Activated CD8-positive, alpha-beta memory T cell treated with anti-CD3 and anti-CD28 coated beads, Interleukin-2, amount 10 ng/mL, durations not matched to agents 7 days and 5 days (primary cell): ENCODE measurements at regions not wholly inside any gene's neighbourhood (a gene's known extent, or its start where the extent isn't known, plus 50 kb on each side); places are given as distances from the start of the nearest gene placed in this dataset.

Source experiments
- ATAC-seq: fragments of 150-1000 bp; cut with Tn5 transposase; one replicate; pipeline ENCODE4 v1.10.0; 2021; ENCODE audit warnings: moderate library complexity
- CTCF ChIA-PET: fragments of 350-600 bp; sonication (Branson Sonifier 250); formaldehyde crosslinking; loops from one replicate; lab custom pipeline; 2021; ENCODE audit warnings: antibody characterized with exemption; lab: Charles Lee
- DNase-seq: peaks from one replicate; pipeline ENCODE4 v3.0.0-alpha.2; 2020
- H3K27ac Mint-ChIP-seq: one replicate; pipeline ENCODE4 v1.8.0; 2021; ENCODE audit warnings: mild to moderate bottlenecking, mixed read lengths
- H3K27me3 Mint-ChIP-seq: one replicate; pipeline ENCODE4 v1.8.0; 2021; ENCODE audit warnings: mixed read lengths
- H3K36me3 Mint-ChIP-seq: one replicate; pipeline ENCODE4 v1.8.0; 2021; ENCODE audit warnings: mild to moderate bottlenecking, mixed read lengths
- H3K4me1 Mint-ChIP-seq: one replicate; pipeline ENCODE4 v1.8.0; 2021; ENCODE audit warnings: mixed read lengths
- H3K4me3 Mint-ChIP-seq: one replicate; pipeline ENCODE4 v1.8.0; 2021; ENCODE audit warnings: mild to moderate bottlenecking, moderate library complexity, mixed read lengths
- H3K9me3 Mint-ChIP-seq: one replicate; pipeline ENCODE4 v1.8.0; 2022; ENCODE audit warnings: low read depth, mixed read lengths

- Mint-ChIP-seq H3K36me3 (no peaks in the 10 kb centered on the region), H3K4me3 (no peak overlapping the region), H3K4me1 (no peaks in the 10 kb centered on the region), H3K27ac (no peak overlapping the region), H3K9me3 (no peaks in the 10 kb centered on the region), H3K27me3 (no peaks in the 10 kb centered on the region)
- CTCF ChIA-PET, result no interaction called here
- DNase-seq (no peak), ATAC-seq (no peak)
These were observed 393.2 kb upstream of the PMFBP1 start for GRCh38 chr16:72565106-72565505.

- ATAC-seq, result no peak
- CTCF ChIA-PET, result no interaction called here
- no peaks in the 10 kb centered on the region for H3K4me1 Mint-ChIP-seq
- H3K9me3 Mint-ChIP-seq, result no peaks in the 10 kb centered on the region
- DNase-seq, result no peak
- H3K36me3 Mint-ChIP-seq, result no peaks in the 10 kb centered on the region
- H3K27me3 Mint-ChIP-seq, result no peaks in the 10 kb centered on the region
- H3K27ac Mint-ChIP-seq, result no peak overlapping the region
- H3K4me3 Mint-ChIP-seq, result no peak overlapping the region
These were observed 388.7 kb upstream of the PMFBP1 start for GRCh38 chr16:72560617-72561016.

- no peaks in the 10 kb centered on the region for H3K36me3 Mint-ChIP-seq
- ATAC-seq (no peak), DNase-seq (no peak)
- no peaks in the 10 kb centered on the region for H3K9me3 Mint-ChIP-seq
- no peak overlapping the region for H3K27ac Mint-ChIP-seq
- no peaks in the 10 kb centered on the region for H3K4me1 Mint-ChIP-seq
- no peaks in the 10 kb centered on the region for H3K27me3 Mint-ChIP-seq
- H3K4me3 Mint-ChIP-seq, result no peak overlapping the region
- CTCF ChIA-PET, result no interaction called here
These were observed 386.5 kb upstream of the PMFBP1 start for GRCh38 chr16:72558501-72558900.

DNA sequence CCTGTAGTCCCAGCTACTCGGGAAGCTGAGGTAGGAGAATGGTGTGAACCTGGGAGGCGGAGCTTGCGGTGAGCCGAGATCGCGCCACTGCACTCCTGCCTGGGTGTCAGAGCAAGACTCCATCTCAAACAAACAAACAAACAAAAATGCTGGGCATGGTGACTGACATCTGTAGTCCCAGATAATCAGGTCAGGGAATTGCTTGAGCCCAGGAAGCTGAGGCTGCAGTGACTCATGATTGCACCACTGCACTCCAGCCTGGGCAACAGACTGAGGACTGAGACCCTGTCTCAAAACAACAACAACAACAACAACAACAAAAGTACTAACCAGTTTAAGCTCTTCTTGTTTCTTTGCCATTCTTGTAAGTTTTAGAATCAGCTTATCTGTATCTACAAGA, 383.0 kb upstream of the PMFBP1 start:
- H3K4me3 Mint-ChIP-seq, result no peak overlapping the region
- ATAC-seq (no peak), DNase-seq (no peak)
- no peaks in the 10 kb centered on the region for H3K27me3 Mint-ChIP-seq
- H3K4me1 Mint-ChIP-seq, result no peaks in the 10 kb centered on the region
- CTCF ChIA-PET, result interaction anchor here (0.7 to 1.1 kb wide), 2 partner anchors 52 to 990 kb away, joined by 3 read pairs; no protein-coding TSS in a partner anchor
- H3K36me3 Mint-ChIP-seq, result peaks cover 4% of the 10 kb centered on the region
- H3K27ac Mint-ChIP-seq, result no peak overlapping the region
- no peaks in the 10 kb centered on the region for H3K9me3 Mint-ChIP-seq

DNA sequence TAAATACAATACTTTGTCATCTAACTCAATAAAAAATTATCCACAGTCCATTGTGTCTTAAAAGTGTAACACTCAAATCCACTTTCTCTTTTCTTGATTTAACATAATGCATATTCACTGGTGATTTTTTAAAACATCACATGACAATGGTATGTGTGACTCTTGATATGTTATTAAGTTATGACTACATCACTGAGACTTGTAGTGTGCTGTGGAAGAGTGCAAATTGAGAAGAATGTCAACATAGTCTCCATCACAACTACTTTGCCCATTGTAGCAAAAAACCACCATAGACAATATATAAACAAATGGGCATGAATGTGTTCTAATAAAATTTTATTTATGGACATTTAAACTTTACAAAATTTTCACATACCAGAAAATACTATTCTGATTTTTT, 380.7 kb upstream of the PMFBP1 start:
- no peak overlapping the region for H3K27ac Mint-ChIP-seq
- no peak for ATAC-seq
- CTCF ChIA-PET, result no interaction called here
- H3K9me3 Mint-ChIP-seq, result no peaks in the 10 kb centered on the region
- DNase-seq, result no peak
- H3K4me3 Mint-ChIP-seq, result no peak overlapping the region
- H3K27me3 Mint-ChIP-seq, result no peaks in the 10 kb centered on the region
- no peaks in the 10 kb centered on the region for H3K4me1 Mint-ChIP-seq
- H3K36me3 Mint-ChIP-seq, result peaks cover 9% of the 10 kb centered on the region

- DNase-seq (no peak), ATAC-seq (no peak)
- Mint-ChIP-seq H3K4me3 (no peak overlapping the region), H3K27me3 (no peaks in the 10 kb centered on the region), H3K4me1 (no peaks in the 10 kb centered on the region), H3K27ac (no peak overlapping the region), H3K36me3 (peaks cover 9% of the 10 kb centered on the region), H3K9me3 (no peaks in the 10 kb centered on the region)
- CTCF ChIA-PET, result no interaction called here
These were observed 379.7 kb upstream of the PMFBP1 start for GRCh38 chr16:72551649-72552048.

GRCh38 chr16:72549878-72550277, 377.9 kb upstream of the PMFBP1 start:
- Mint-ChIP-seq H3K4me1 (no peaks in the 10 kb centered on the region), H3K4me3 (no peak overlapping the region), H3K27ac (no peak overlapping the region), H3K9me3 (no peaks in the 10 kb centered on the region), H3K36me3 (peaks cover 9% of the 10 kb centered on the region), H3K27me3 (no peaks in the 10 kb centered on the region)
- CTCF ChIA-PET, result no interaction called here
- DNase-seq (no peak), ATAC-seq (no peak)

- ATAC-seq (no peak), DNase-seq (no peak)
- H3K4me3 Mint-ChIP-seq, result no peak overlapping the region
- no peaks in the 10 kb centered on the region for H3K36me3 Mint-ChIP-seq
- no peaks in the 10 kb centered on the region for H3K9me3 Mint-ChIP-seq
- H3K4me1 Mint-ChIP-seq, result no peaks in the 10 kb centered on the region
- CTCF ChIA-PET, result no interaction called here
- no peaks in the 10 kb centered on the region for H3K27me3 Mint-ChIP-seq
- no peak overlapping the region for H3K27ac Mint-ChIP-seq
These were observed 370.1 kb upstream of the PMFBP1 start for GRCh38 chr16:72542102-72542501.

GRCh38 chr16:72537664-72538063, 365.7 kb upstream of the PMFBP1 start:
- H3K36me3 Mint-ChIP-seq, result no peaks in the 10 kb centered on the region
- no peaks in the 10 kb centered on the region for H3K9me3 Mint-ChIP-seq
- H3K4me3 Mint-ChIP-seq, result no peak overlapping the region
- ATAC-seq, result no peak
- H3K27me3 Mint-ChIP-seq, result no peaks in the 10 kb centered on the region
- CTCF ChIA-PET, result no interaction called here
- no peaks in the 10 kb centered on the region for H3K4me1 Mint-ChIP-seq
- DNase-seq, result no peak
- no peak overlapping the region for H3K27ac Mint-ChIP-seq

GRCh38 chr16:72536723-72537435, 364.9 kb upstream of the PMFBP1 start:
- Mint-ChIP-seq H3K4me3 (no peak overlapping the region), H3K27me3 (no peaks in the 10 kb centered on the region), H3K9me3 (no peaks in the 10 kb centered on the region), H3K27ac (no peak overlapping the region), H3K36me3 (no peaks in the 10 kb centered on the region), H3K4me1 (no peaks in the 10 kb centered on the region)
- no peak for ATAC-seq
- no peak for DNase-seq
- CTCF ChIA-PET, result no interaction called here

DNA sequence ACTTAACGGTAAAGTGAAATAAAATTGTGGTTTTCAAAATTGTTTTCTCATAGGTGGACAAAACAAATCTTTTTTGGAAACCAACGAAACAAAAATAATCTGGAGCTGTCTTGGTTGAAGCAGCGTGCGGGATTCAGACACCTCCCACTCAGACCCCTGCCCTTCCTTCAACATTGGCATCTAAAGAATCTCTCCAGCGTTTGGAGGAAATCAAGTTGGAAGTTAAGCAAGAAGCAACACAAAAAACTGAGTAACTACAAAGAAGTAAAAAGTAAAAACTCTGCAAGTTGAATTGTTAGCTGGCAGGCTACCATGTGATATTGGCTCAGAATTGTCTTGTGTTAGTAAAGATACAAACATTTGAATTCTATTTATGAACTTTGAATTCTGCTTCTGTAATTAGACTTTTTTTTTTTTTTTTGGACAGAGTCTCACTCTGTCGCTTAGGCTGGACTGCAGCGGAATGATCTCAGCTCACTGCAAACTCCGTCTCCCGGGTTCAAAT, 361.0 kb upstream of the PMFBP1 start:
- Mint-ChIP-seq H3K27me3 (no peaks in the 10 kb centered on the region), H3K36me3 (peaks cover 4% of the 10 kb centered on the region), H3K27ac (no peak overlapping the region), H3K4me3 (no peak overlapping the region), H3K9me3 (peaks cover 5% of the 10 kb centered on the region), H3K4me1 (no peaks in the 10 kb centered on the region)
- no peak for ATAC-seq
- DNase-seq, result no peak
- CTCF ChIA-PET, result no interaction called here

- CTCF ChIA-PET, result interaction anchor here (0.7 kb wide), 1 partner anchor 198 kb away, joined by 4 read pairs; no protein-coding TSS in a partner anchor
- peaks cover 5% of the 10 kb centered on the region for H3K9me3 Mint-ChIP-seq
- no peak overlapping the region for H3K27ac Mint-ChIP-seq
- no peak for DNase-seq
- no peaks in the 10 kb centered on the region for H3K4me1 Mint-ChIP-seq
- H3K27me3 Mint-ChIP-seq, result no peaks in the 10 kb centered on the region
- peaks cover 4% of the 10 kb centered on the region for H3K36me3 Mint-ChIP-seq
- ATAC-seq, result no peak
- no peak overlapping the region for H3K4me3 Mint-ChIP-seq
These were observed 358.5 kb upstream of the PMFBP1 start for GRCh38 chr16:72530434-72530833.

- Mint-ChIP-seq H3K27ac (no peak overlapping the region), H3K9me3 (peaks cover 4% of the 10 kb centered on the region)
- CTCF ChIA-PET, result no interaction called here
These were observed 351.1 kb upstream of the PMFBP1 start for GRCh38 chr16:72523087-72523486.

GRCh38 chr16:72517154-72517553, 345.2 kb upstream of the PMFBP1 start:
- Mint-ChIP-seq H3K27ac (no peak overlapping the region), H3K36me3 (peaks cover 8% of the 10 kb centered on the region), H3K9me3 (peaks cover 4% of the 10 kb centered on the region), H3K4me3 (no peak overlapping the region), H3K4me1 (no peaks in the 10 kb centered on the region), H3K27me3 (no peaks in the 10 kb centered on the region)
- ATAC-seq (no peak), DNase-seq (no peak)
- CTCF ChIA-PET, result no interaction called here

More at GRCh38 chr16:72523087-72523486, 351.1 kb upstream of the PMFBP1 start:
- Mint-ChIP-seq H3K4me1 (no peaks in the 10 kb centered on the region), H3K27me3 (no peaks in the 10 kb centered on the region), H3K4me3 (no peak overlapping the region), H3K36me3 (peaks cover 15% of the 10 kb centered on the region)
- DNase-seq (no peak), ATAC-seq (no peak)
